22Rv1 (cell line): ENCODE measurements at regions not wholly inside any gene's neighbourhood (a gene's known extent, or its start where the extent isn't known, plus 50 kb on each side); places are given as distances from the start of the nearest gene placed in this dataset.

Experiments
- H3K27ac ChIP-seq: fragments of 450-650 bp; 2 replicates; pipeline ENCODE4 v1.5.1; 2017
- CTCF ChIP-seq: fragments of 450-650 bp; IDR thresholded peaks from 2 replicates; pipeline ENCODE4 v1.5.1; 2017; ENCODE audit warnings: mild to moderate bottlenecking
- ZFX ChIP-seq: fragments of 450-650 bp; IDR thresholded peaks from 2 replicates; pipeline ENCODE4 v1.6.1; 2017; ENCODE audit warnings: antibody characterized with exemption, borderline replicate concordance

GRCh38 chr6:15898693-15899092, 230.2 kb upstream of the MYLIP start:
- TF ChIP-seq ZFX: no peak
- no peak for TF ChIP-seq CTCF
- no peak overlapping the region for H3K27ac ChIP-seq

DNA sequence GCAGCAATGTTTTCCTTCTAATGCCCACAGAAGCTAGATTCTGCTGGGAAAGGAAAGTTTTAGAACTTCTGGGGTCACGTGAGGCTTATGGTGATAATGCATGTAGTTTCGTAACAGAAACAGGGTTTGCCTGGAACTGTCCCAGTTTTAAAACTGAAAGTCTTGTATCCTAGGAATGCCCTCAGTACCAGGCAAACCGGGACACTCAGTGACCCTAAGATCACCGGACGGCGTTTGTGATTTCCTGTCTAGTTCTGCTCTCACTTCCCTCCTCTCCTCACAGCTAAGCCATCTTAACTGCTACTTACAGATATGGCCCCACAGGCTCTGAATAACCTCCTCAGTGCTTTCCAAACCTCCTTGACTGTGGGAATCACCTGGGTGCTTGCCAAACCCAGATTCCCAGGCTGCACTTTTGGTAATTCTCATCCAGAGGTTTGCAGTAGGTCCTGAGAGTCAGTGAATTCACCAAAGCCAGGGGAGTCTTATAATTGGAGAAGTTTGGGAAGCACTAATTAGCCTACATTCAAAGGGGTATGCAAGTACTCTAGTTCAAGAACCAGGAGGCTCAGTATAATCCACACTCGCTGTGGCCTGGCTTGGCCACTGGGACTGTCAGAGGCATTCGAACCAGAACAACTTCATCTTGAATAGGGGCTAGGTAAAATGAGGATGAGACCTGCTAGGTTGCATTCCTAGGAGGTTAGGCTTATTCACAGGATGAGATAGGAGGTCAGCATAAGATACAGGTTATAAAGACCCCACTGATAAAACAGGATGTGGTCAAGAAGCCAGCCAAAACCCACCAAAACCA, 231.6 kb upstream of the MYLIP start:
- H3K27ac ChIP-seq: no peak overlapping the region

GRCh38 chr6:15894973-15895725, 232.3 kb upstream of the DTNBP1 start:
- no peak overlapping the region for H3K27ac ChIP-seq

More for the DNA sequence above, 231.6 kb upstream of the MYLIP start:
- TF ChIP-seq ZFX: no peak

DNA sequence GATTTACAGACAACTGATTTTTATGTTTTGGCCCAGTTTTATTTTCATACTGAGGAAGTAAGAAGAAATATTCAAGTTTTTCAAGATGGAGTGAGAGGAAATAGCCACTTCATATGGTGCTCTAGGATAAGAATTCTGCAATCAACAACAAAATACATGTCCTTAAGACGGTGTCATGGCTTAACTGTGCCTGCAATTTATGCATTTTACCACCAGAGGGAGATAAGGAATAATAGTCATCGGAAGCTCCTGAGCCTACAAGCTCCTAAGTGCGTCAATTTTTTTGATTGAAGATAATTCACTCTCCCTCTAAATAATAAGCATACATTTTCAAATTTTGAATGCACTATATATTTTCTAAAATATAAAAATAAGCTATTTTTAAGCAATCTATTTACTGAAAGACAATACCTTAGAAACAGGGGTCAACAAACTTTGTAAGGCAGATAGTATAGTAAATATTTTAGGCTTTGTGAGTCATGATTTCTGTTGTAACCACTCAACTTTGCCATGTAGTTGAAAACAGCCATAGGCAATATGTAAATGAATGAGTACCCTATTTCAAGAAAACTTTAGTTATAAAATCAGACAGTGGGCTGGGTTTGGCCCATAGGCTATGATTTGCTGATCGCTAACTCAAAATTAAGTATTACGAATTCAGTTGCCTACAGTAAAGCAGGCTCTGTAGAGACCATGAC, 230.9 kb upstream of the DTNBP1 start:
- TF ChIP-seq CTCF (peak; percentile 61), ZFX (no peak)
- no peak overlapping the region for H3K27ac ChIP-seq

More at GRCh38 chr6:15894973-15895725, 232.3 kb upstream of the DTNBP1 start:
- TF ChIP-seq ZFX: no peak
- no peak for TF ChIP-seq CTCF

- no peak overlapping the region for H3K27ac ChIP-seq
- no peak for TF ChIP-seq CTCF
- TF ChIP-seq ZFX: no peak
Measured at GRCh38 chr6:15892369-15892768, 229.5 kb upstream of the DTNBP1 start.

- no peak for TF ChIP-seq CTCF
- TF ChIP-seq ZFX: no peak
- no peak overlapping the region for H3K27ac ChIP-seq
Measured at GRCh38 chr6:15888798-15889772, 226.3 kb upstream of the DTNBP1 start.
